Body of pancreas (tissue), 4 donors: ENCODE measurements at regions not wholly inside any gene's neighbourhood (a gene's known extent, or its start where the extent isn't known, plus 50 kb on each side); places are given as distances from the start of the nearest gene placed in this dataset.

Experiments
- POLR2A ChIP-seq, 3 donors: fragments of 450-650 bp; IDR thresholded peaks; one replicate each; pipeline ENCODE4 v1.6.1; 2016; ENCODE audit warnings: antibody characterized with exemption in 3 of 3, mild to moderate bottlenecking in 2 of 3
- TF ChIP-seq, protein P1 (sequence below), 7 experiments: fragments of 450-650 bp in 4 of 7; fragments of 200-600 bp in 3 of 7; sonication (generic) in 3 of 7; IDR thresholded peaks; one replicate each; pipeline ENCODE4 v1.5.1; 2016 to 2019; ENCODE audit warnings: antibody characterized with exemption in 7 of 7

DNA sequence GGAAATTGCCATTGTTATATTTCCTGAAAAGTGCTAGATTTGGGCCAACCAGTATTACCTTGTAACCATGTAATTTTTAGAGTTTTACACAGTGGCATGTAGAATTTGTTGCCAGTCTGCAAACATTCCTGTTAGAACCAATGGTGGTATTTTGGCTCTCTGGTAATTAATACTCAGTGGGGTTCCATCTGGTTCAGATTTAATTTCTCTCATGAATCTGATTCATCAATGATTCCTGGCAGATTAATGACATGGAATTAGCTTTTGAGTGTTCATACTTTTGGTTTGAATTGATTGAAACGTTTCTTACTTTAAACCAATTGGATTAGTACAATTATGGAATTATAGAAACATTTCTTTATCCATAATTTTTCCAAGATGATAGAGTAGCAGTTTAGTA lies 93.2 kb downstream of the MC4R start:
- TF ChIP-seq POLR2A (IDR thresholded peaks at IDR 0.05) = no peak
- TF ChIP-seq, protein P1, sequence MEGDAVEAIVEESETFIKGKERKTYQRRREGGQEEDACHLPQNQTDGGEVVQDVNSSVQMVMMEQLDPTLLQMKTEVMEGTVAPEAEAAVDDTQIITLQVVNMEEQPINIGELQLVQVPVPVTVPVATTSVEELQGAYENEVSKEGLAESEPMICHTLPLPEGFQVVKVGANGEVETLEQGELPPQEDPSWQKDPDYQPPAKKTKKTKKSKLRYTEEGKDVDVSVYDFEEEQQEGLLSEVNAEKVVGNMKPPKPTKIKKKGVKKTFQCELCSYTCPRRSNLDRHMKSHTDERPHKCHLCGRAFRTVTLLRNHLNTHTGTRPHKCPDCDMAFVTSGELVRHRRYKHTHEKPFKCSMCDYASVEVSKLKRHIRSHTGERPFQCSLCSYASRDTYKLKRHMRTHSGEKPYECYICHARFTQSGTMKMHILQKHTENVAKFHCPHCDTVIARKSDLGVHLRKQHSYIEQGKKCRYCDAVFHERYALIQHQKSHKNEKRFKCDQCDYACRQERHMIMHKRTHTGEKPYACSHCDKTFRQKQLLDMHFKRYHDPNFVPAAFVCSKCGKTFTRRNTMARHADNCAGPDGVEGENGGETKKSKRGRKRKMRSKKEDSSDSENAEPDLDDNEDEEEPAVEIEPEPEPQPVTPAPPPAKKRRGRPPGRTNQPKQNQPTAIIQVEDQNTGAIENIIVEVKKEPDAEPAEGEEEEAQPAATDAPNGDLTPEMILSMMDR (IDR thresholded peaks at IDR 0.05) = no peak
